Gastrocnemius medialis (tissue), 4 donors: ENCODE measurements at regions not wholly inside any gene's neighbourhood (a gene's known extent, or its start where the extent isn't known, plus 50 kb on each side); places are given as distances from the start of the nearest gene placed in this dataset.

Source experiments
- ATAC-seq, 2 donors: fragments of 150-250 bp; one replicate each; pipeline ENCODE4 v1.9.1; 2016
- DNase-seq, 2 donors: peaks; one replicate each; pipeline ENCODE4 v3.0.0-alpha.2; 2019
- H3K27ac ChIP-seq, 4 donors: fragments of 200-600 bp; sonication (generic); 1 replicate in 1 of 4; 2 replicates in 3 of 4; pipeline ENCODE4 v1.5.1; 2016 to 2018; ENCODE audit warnings: mild to moderate bottlenecking in 2 of 4, moderate library complexity in 1 of 4
- H3K27me3 ChIP-seq, 3 donors: fragments of 200-600 bp; sonication (generic) in 2 of 3; 1 replicate in 1 of 3; 2 replicates in 2 of 3; pipeline versions ENCODE4 v1.5.1 to v1.6.0; 2016 to 2019; ENCODE audit warnings: mild to moderate bottlenecking in 1 of 3, moderate library complexity in 1 of 3
- H3K36me3 ChIP-seq, 2 donors: fragments of 200-600 bp; sonication (generic) in 1 of 2; one replicate each; pipeline ENCODE4 v1.5.1; 2017 to 2018
- H3K4me1 ChIP-seq, 2 donors: fragments of 200-600 bp; sonication (generic) in 1 of 2; one replicate each; pipeline ENCODE4 v1.5.1; 2016 to 2017; ENCODE audit warnings: mild to moderate bottlenecking in 2 of 2
- H3K4me3 ChIP-seq, 4 donors: fragments of 200-600 bp; sonication (generic) in 3 of 4; 1 replicate in 1 of 4; 2 replicates in 3 of 4; pipeline ENCODE4 v1.5.1; 2016 to 2019; ENCODE audit warnings: mild to moderate bottlenecking in 2 of 4
- H3K9me3 ChIP-seq, 3 donors: fragments of 200-600 bp; sonication (generic) in 2 of 3; 1 replicate in 1 of 3; 2 replicates in 2 of 3; pipeline ENCODE4 v1.5.1; 2016 to 2019
- CTCF ChIP-seq, 5 experiments: fragments of 450-650 bp in 3 of 5; fragments of 200-600 bp in 2 of 5; sonication (generic) in 2 of 5; IDR thresholded peaks in 4 of 5; conservative IDR thresholded peaks in 1 of 5; 1 replicate in 4 of 5; 2 replicates in 1 of 5; pipeline ENCODE4 v1.5.1; 2016 to 2019; ENCODE audit warnings: antibody characterized with exemption in 5 of 5, mild to moderate bottlenecking in 3 of 5, moderate library complexity in 3 of 5
- POLR2A ChIP-seq, 2 donors: fragments of 450-650 bp; IDR thresholded peaks; one replicate each; pipeline ENCODE4 v1.6.1; 2017; ENCODE audit warnings: antibody characterized with exemption in 2 of 2, mild to moderate bottlenecking in 2 of 2, moderate library complexity in 2 of 2
- in situ Hi-C, 4 donors: fragments of 200-750 bp; cut with MboI; loops; one replicate each; pipeline versions ENCODE4 v1.15.0 to v1.8.0; 2017; ENCODE audit warnings: low sequenced_read_pairs in 4 of 4
- intact Hi-C: fragments of 100-400 bp; cut with DNase I; formaldehyde crosslinking; loops from one replicate; pipeline ENCODE4 v1.15.1; 2023; ENCODE audit warnings: low total_unique reads

DNA sequence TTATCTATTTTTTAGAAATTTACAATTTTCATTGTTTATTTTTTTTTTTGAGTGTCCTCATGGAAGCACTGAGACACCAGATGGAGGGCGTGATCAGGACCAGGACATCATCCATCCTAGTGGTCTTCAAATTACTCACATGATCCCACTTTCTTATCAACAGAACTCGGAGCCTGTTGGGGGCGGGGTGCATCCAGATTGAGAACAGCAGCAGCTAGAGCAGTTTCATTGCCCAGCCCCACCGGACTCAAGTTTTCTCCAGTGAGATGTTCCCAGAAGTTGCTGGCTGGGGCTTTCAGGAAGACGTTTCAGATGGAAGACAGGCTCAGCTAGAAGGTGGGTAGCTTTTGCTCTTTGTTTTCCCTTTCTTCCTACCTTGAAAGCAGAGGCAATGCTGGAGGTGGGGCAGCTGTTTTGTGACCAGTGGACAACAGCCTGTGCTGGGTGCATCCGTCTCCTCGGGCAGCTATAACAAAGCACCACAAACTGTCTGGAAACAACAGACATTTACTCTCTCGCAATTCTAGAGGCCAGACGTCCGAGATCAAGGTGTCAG, 562.1 kb downstream of the TBC1D22A start:
- in situ Hi-C loops (no loop called here), intact Hi-C loops (no loop called here)
- Histone ChIP-seq H3K27ac (no peak overlapping the region), H3K4me3 (no peak overlapping the region), H3K4me1 (no peaks in the 10 kb centered on the region), H3K27me3 (peaks cover 0 to 7% (median 0%) of the 10 kb centered on the region in 3 donors), H3K36me3 (no peaks in the 10 kb centered on the region), H3K9me3 (no peaks in the 10 kb centered on the region)
- ATAC-seq (no peak), DNase-seq (no peak)
- TF ChIP-seq POLR2A (IDR thresholded peaks at IDR 0.05) (no peak), CTCF (IDR thresholded peaks at IDR 0.05 in 4 of 5, conservative IDR thresholded peaks at IDR 0.05 in 1 of 5) (no peak)

DNA sequence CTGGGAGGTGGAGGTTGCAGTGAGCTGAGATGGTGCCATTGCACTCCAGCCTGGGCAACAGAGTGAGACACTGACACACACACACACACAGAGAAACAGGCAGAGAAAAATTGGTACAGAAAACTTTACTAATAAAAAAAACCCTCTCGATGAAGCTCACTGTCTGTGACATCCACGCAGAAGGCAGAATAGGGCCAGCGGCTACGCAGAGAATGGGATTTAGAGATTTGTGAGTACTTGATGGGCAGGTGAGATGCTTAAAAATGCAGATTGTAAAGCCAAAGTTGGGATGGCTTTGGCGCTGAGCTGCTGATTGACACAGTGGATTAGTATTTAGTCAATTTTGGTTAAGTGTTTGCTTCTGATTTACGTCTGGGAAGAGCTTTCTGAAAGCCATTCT, 561.1 kb downstream of the TBC1D22A start:
- in situ Hi-C loops = no loop called here
- intact Hi-C loops = no loop called here
- peaks cover 0 to 7% (median 2%) of the 10 kb centered on the region in 3 donors for H3K27me3 ChIP-seq
- no peak for ATAC-seq
- H3K9me3 ChIP-seq = no peaks in the 10 kb centered on the region
- H3K36me3 ChIP-seq = no peaks in the 10 kb centered on the region
- no peak for DNase-seq
- no peaks in the 10 kb centered on the region for H3K4me1 ChIP-seq
- H3K4me3 ChIP-seq = no peak overlapping the region
- TF ChIP-seq CTCF (IDR thresholded peaks at IDR 0.05 in 4 of 5, conservative IDR thresholded peaks at IDR 0.05 in 1 of 5) (no peak), POLR2A (IDR thresholded peaks at IDR 0.05) (no peak)
- H3K27ac ChIP-seq = no peak overlapping the region

GRCh38 chr22:47322854-47323253, 560.4 kb downstream of the TBC1D22A start:
- ATAC-seq = no peak
- no peak overlapping the region for H3K4me3 ChIP-seq
- in situ Hi-C loops = no loop called here
- H3K9me3 ChIP-seq = no peaks in the 10 kb centered on the region
- H3K4me1 ChIP-seq = no peaks in the 10 kb centered on the region
- TF ChIP-seq CTCF (IDR thresholded peaks at IDR 0.05 in 4 of 5, conservative IDR thresholded peaks at IDR 0.05 in 1 of 5) (no peak), POLR2A (IDR thresholded peaks at IDR 0.05) (no peak)
- H3K36me3 ChIP-seq = no peaks in the 10 kb centered on the region
- intact Hi-C loops = no loop called here
- DNase-seq = no peak
- H3K27me3 ChIP-seq = peaks cover 0 to 7% (median 3%) of the 10 kb centered on the region in 3 donors
- H3K27ac ChIP-seq = no peak overlapping the region

- TF ChIP-seq POLR2A (IDR thresholded peaks at IDR 0.05) (no peak), CTCF (IDR thresholded peaks at IDR 0.05 in 4 of 5, conservative IDR thresholded peaks at IDR 0.05 in 1 of 5) (no peak)
Observed at GRCh38 chr22:47320560-47320959, 558.1 kb downstream of the TBC1D22A start.

More at GRCh38 chr22:47320560-47320959, 558.1 kb downstream of the TBC1D22A start:
- no peaks in the 10 kb centered on the region for H3K4me1 ChIP-seq
- H3K4me3 ChIP-seq = no peak overlapping the region
- peaks cover 0 to 7% (median 3%) of the 10 kb centered on the region in 3 donors for H3K27me3 ChIP-seq
- in situ Hi-C loops (no loop called here), intact Hi-C loops (no loop called here)
- no peak overlapping the region for H3K27ac ChIP-seq
- ATAC-seq (no peak), DNase-seq (no peak)
- no peaks in the 10 kb centered on the region for H3K36me3 ChIP-seq
- no peaks in the 10 kb centered on the region for H3K9me3 ChIP-seq
